ENCODE measurements at regions not wholly inside any gene's neighbourhood (a gene's known extent, or its start where the extent isn't known, plus 50 kb on each side); places are given as distances from the start of the nearest gene placed in this dataset.

DNA sequence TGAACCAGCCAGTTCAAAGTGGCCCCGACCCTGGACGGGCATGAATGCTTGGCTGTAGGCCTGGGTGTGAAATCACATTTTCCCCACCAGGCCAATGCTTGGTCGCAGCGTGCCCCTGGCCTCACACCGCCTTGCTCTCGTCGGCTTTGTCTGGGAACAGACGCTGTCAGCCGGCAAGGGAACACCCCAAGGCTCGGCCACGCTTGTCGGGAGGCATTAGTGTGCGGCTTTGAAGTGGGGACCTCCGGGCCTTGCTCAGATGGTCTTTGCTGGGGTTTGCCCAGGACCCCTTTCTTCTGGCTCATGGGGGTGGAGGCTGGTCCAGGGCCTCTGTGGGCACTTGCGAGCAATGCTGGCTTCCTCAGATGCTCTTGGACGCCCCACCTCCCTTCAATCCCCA, 79.1 kb downstream of the INHBB start:
- no peak for TF ChIP-seq POLR2A (IDR thresholded peaks at IDR 0.05)
- TF ChIP-seq, protein P1, sequence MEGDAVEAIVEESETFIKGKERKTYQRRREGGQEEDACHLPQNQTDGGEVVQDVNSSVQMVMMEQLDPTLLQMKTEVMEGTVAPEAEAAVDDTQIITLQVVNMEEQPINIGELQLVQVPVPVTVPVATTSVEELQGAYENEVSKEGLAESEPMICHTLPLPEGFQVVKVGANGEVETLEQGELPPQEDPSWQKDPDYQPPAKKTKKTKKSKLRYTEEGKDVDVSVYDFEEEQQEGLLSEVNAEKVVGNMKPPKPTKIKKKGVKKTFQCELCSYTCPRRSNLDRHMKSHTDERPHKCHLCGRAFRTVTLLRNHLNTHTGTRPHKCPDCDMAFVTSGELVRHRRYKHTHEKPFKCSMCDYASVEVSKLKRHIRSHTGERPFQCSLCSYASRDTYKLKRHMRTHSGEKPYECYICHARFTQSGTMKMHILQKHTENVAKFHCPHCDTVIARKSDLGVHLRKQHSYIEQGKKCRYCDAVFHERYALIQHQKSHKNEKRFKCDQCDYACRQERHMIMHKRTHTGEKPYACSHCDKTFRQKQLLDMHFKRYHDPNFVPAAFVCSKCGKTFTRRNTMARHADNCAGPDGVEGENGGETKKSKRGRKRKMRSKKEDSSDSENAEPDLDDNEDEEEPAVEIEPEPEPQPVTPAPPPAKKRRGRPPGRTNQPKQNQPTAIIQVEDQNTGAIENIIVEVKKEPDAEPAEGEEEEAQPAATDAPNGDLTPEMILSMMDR (IDR thresholded peaks at IDR 0.05) = no peak
